Tibial nerve (tissue), 4 donors: ENCODE measurements at regions not wholly inside any gene's neighbourhood (a gene's known extent, or its start where the extent isn't known, plus 50 kb on each side); places are given as distances from the start of the nearest gene placed in this dataset.

Experiments
- EP300 ChIP-seq, 2 donors: sonication (generic); formaldehyde crosslinking; IDR thresholded peaks; one replicate each; pipeline ENCODE4 v1.6.1; 2017; ENCODE audit warnings: antibody characterized with exemption in 2 of 2, mild to moderate bottlenecking in 1 of 2
- POLR2A ChIP-seq, 2 donors: fragments of 450-650 bp; IDR thresholded peaks; one replicate each; pipeline ENCODE4 v1.6.1; 2017; ENCODE audit warnings: antibody characterized with exemption in 2 of 2, mild to moderate bottlenecking in 2 of 2, moderate library complexity in 2 of 2
- TF ChIP-seq, protein P1 (sequence below), 5 experiments: fragments of 200-600 bp in 3 of 5; fragments of 450-650 bp in 2 of 5; sonication (generic) in 3 of 5; IDR thresholded peaks; one replicate each; pipeline ENCODE4 v1.5.1; 2016 to 2019; ENCODE audit warnings: antibody characterized with exemption in 5 of 5, mild to moderate bottlenecking in 3 of 5, moderate library complexity in 2 of 5

- TF ChIP-seq POLR2A (IDR thresholded peaks at IDR 0.05): no peak
- TF ChIP-seq, protein P1, sequence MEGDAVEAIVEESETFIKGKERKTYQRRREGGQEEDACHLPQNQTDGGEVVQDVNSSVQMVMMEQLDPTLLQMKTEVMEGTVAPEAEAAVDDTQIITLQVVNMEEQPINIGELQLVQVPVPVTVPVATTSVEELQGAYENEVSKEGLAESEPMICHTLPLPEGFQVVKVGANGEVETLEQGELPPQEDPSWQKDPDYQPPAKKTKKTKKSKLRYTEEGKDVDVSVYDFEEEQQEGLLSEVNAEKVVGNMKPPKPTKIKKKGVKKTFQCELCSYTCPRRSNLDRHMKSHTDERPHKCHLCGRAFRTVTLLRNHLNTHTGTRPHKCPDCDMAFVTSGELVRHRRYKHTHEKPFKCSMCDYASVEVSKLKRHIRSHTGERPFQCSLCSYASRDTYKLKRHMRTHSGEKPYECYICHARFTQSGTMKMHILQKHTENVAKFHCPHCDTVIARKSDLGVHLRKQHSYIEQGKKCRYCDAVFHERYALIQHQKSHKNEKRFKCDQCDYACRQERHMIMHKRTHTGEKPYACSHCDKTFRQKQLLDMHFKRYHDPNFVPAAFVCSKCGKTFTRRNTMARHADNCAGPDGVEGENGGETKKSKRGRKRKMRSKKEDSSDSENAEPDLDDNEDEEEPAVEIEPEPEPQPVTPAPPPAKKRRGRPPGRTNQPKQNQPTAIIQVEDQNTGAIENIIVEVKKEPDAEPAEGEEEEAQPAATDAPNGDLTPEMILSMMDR (IDR thresholded peaks at IDR 0.05): no peak
- no peak for TF ChIP-seq EP300 (IDR thresholded peaks at IDR 0.05)
Measured at GRCh38 chr6:156413154-156413553, 364.0 kb upstream of the ARID1B start.
